HL-60 (cell line): ENCODE measurements at regions not wholly inside any gene's neighbourhood (a gene's known extent, or its start where the extent isn't known, plus 50 kb on each side); places are given as distances from the start of the nearest gene placed in this dataset.

Source experiments
- DNase-seq, 2 experiments: peaks; one replicate each; pipeline ENCODE4 v3.0.0-alpha.2; 2010 to 2020; ENCODE audit warnings: low read depth in 1 of 2, low spot score in 1 of 2
- H3K27ac ChIP-seq: fragments of 250-450 bp; sonication (Bioruptor Pico); replicated peaks from 2 replicates; pipeline ENCODE4 v1.5.1; 2020; ENCODE audit warnings: mild to moderate bottlenecking, moderate library complexity
- H3K27me3 ChIP-seq: fragments of 250-450 bp; sonication (Bioruptor Pico); 2 replicates; pipeline ENCODE4 v1.5.1; 2021; ENCODE audit warnings: mild to moderate bottlenecking, moderate library complexity; ENCODE audit not compliant: insufficient read depth, poor library complexity, severe bottlenecking
- H3K4me3 ChIP-seq: replicated peaks from 2 replicates; pipeline ENCODE4 v1.5.1; 2011; ENCODE audit warnings: mild to moderate bottlenecking, control low read depth, low read length; ENCODE audit not compliant: insufficient read depth
- CTCF ChIP-seq: IDR thresholded peaks from one replicate; pipeline ENCODE4 v1.5.1; 2011; ENCODE audit warnings: low read length, control low read depth, inconsistent platforms; ENCODE audit not compliant: insufficient read depth
- GABPA ChIP-seq: IDR thresholded peaks from 2 replicates; pipeline ENCODE4 v1.6.1; 2012; ENCODE audit warnings: low read depth
- POLR2AphosphoS5 ChIP-seq: IDR thresholded peaks from 2 replicates; pipeline ENCODE4 v1.6.1; 2012; ENCODE audit warnings: low read depth
- REST ChIP-seq: IDR thresholded peaks from 2 replicates; pipeline ENCODE4 v1.6.1; 2012; ENCODE audit warnings: low read depth; ENCODE audit not compliant: insufficient replicate concordance
- SPI1 ChIP-seq: IDR thresholded peaks from 2 replicates; pipeline ENCODE4 v1.6.1; 2012; ENCODE audit warnings: low read depth, mild to moderate bottlenecking, borderline replicate concordance

GRCh38 chr18:39325973-39326372, 1760.4 kb upstream of the CELF4 start:
- TF ChIP-seq POLR2AphosphoS5, result no peak
- no peak for TF ChIP-seq GABPA
- no peak for TF ChIP-seq REST
- TF ChIP-seq CTCF, result no peak
- no peak for TF ChIP-seq SPI1
- no peaks in the 10 kb centered on the region for H3K27me3 ChIP-seq
- H3K4me3 ChIP-seq, result no peak overlapping the region
- no peak overlapping the region for H3K27ac ChIP-seq
- DNase-seq, result no peak

DNA sequence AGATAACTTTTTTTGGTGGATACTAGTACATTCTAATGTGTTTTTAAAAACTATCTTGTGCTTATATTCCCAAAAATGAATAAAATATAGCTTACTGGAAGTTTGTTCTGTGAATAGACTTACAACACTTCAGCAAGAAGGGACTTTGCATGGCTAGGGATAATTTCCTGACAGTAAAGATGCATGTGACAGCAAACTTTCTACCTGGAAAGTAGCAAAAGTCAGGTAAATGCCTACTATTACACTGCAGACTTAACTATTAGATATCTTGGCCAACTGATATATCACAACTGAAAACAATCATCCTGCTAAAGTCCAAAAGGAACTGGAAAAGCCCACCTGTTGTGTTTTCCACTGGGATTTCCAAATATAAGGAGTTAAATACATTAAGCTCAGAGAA, 1753.5 kb upstream of the CELF4 start:
- H3K27ac ChIP-seq, result no peak overlapping the region
- no peak for DNase-seq

DNA sequence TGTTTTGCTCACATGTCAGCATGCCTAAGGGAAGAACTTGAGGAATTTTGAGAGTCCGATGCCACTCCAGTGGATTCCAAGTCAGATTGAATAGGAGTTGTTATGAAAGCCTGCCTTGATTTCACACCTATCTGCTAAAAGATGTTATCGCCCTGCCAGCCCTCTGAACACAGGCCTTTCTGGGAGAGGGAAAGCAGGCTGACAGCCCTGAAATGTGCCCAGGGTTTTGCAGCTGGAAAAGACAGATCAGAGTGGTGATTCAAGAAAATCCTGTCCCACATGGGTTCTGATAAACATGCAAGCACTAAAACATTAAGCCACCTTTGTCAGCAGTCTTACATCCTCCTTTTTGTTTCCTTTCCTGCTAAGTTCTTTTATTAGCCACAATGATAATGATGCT, 1752.9 kb upstream of the CELF4 start:
- no peak for TF ChIP-seq CTCF
- no peak for TF ChIP-seq REST
- no peak for TF ChIP-seq SPI1
- TF ChIP-seq POLR2AphosphoS5, result no peak
- no peak for TF ChIP-seq GABPA
- no peak for DNase-seq
- Histone ChIP-seq H3K4me3 (no peak overlapping the region), H3K27me3 (no peaks in the 10 kb centered on the region), H3K27ac (no peak overlapping the region)

More for the DNA sequence above, 1753.5 kb upstream of the CELF4 start:
- Histone ChIP-seq H3K27me3 (no peaks in the 10 kb centered on the region), H3K4me3 (no peak overlapping the region)
- no peak for TF ChIP-seq SPI1
- no peak for TF ChIP-seq POLR2AphosphoS5
- no peak for TF ChIP-seq GABPA
- no peak for TF ChIP-seq CTCF
- no peak for TF ChIP-seq REST
